ENCODE measurements at regions not wholly inside any gene's neighbourhood (a gene's known extent, or its start where the extent isn't known, plus 50 kb on each side); places are given as distances from the start of the nearest gene placed in this dataset.

GRCh38 chr7:54129035-54129434, 413.1 kb upstream of the VSTM2A start:
- FAIRE-seq (no peak), ATAC-seq (no peak), DNase-seq (ENCODE audit: extremely low read depth in 1 of 4, low spot score in 3 of 4) (no peak)
- Histone ChIP-seq H3K9ac (ENCODE audit: insufficient read depth in 1 of 2, low read depth in 2 of 2, low read length in 2 of 2) (no peak overlapping the region), H3K4me1 (replicated peaks in 1 of 2; ENCODE audit: control insufficient read depth in 2 of 2, insufficient read depth in 2 of 2, low read length in 2 of 2) (no peaks in the 10 kb centered on the region), H3K79me2 (ENCODE audit: control insufficient read depth, insufficient read depth, low read length) (no peaks in the 10 kb centered on the region), H4K20me1 (replicated peaks; ENCODE audit: control insufficient read depth, insufficient read depth, low read length) (no peaks in the 10 kb centered on the region), H3K9me3 (replicated peaks; ENCODE audit: control insufficient read depth, insufficient read depth, low read depth, low read length) (no peaks in the 10 kb centered on the region), H3K27me3 (ENCODE audit: control insufficient read depth in 2 of 2, insufficient read depth in 2 of 2, low read length in 2 of 2) (no peaks in the 10 kb centered on the region), H3K4me3 (no peak overlapping the region), H2AFZ (ENCODE audit: low read depth, low read length) (no peak overlapping the region), H3K27ac (ENCODE audit: extremely low read depth, low read depth, low read length) (no peak overlapping the region), H3K4me2 (ENCODE audit: insufficient read depth, low read length) (no peak overlapping the region), H3K9me1 (ENCODE audit: control insufficient read depth, insufficient read depth, low read length) (no peaks in the 10 kb centered on the region), H3K36me3 (ENCODE audit: control insufficient read depth, insufficient read depth, low read length) (no peaks in the 10 kb centered on the region)
- intact Hi-C loops (cut with micrococcal nuclease) (no loop called here), in situ Hi-C loops (cut with MboI) (no loop called here)
- ChIA-PET POLR2A (no interaction called here), CTCF (ENCODE audit: low intra/inter-chr PET ratio) (no interaction called here)
- no TSS peak for BruUV-seq (replicated peaks)
- TF ChIP-seq NBN (IDR thresholded peaks at IDR 0.05; ENCODE audit: low read depth) (no peak), MNT (conservative IDR thresholded peaks at IDR 0.05) (no peak), MAFK (IDR thresholded peaks at IDR 0.05; ENCODE audit: low read length) (no peak), E4F1 (CRISPR knock-in tag; IDR thresholded peaks at IDR 0.05; ENCODE audit: borderline replicate concordance) (no peak), PKNOX1 (IDR thresholded peaks at IDR 0.05) (no peak), SMC3 (conservative IDR thresholded peaks at IDR 0.05; ENCODE audit: insufficient read depth, low read depth, low read length) (no peak), U2AF2 (optimal IDR thresholded peaks at IDR 0.05; ENCODE audit: low read depth, low read length) (no peak), NR3C1 (CRISPR knock-in tag; IDR thresholded peaks at IDR 0.05) (no peak), ZNF165 (CRISPR knock-in tag; IDR thresholded peaks at IDR 0.05; ENCODE audit: borderline replicate concordance) (no peak), SMAD1 (IDR thresholded peaks at IDR 0.05; ENCODE audit: low read depth, low read length, partially characterized antibody) (no peak), YBX1 (IDR thresholded peaks at IDR 0.05) (no peak), CAMTA2 (CRISPR knock-in tag; conservative IDR thresholded peaks at IDR 0.05) (no peak), TRIM25 (IDR thresholded peaks at IDR 0.05; ENCODE audit: borderline replicate concordance) (no peak), ZNF639 (CRISPR knock-in tag; conservative IDR thresholded peaks at IDR 0.05 in 1 of 2, IDR thresholded peaks at IDR 0.05 in 1 of 2) (no peak), XRCC4 (IDR thresholded peaks at IDR 0.05; ENCODE audit: extremely low read depth, insufficient read depth, insufficient read length) (no peak), XRCC3 (IDR thresholded peaks at IDR 0.05) (no peak)
